NCI-H1436 treated with DMSO at 0.1 percent for 48 hours (cell line): ENCODE measurements at regions not wholly inside any gene's neighbourhood (a gene's known extent, or its start where the extent isn't known, plus 50 kb on each side); places are given as distances from the start of the nearest gene placed in this dataset.
"Not testable (repeated sequence)": the region's sequence is repeated elsewhere in the genome, so short reads cannot be mapped to it uniquely, and the experiment has no call there.

Source experiments
- DNase-seq: peaks from one replicate; lab custom pipeline; 2025; lab: John Stamatoyannopoulos, UW

DNA sequence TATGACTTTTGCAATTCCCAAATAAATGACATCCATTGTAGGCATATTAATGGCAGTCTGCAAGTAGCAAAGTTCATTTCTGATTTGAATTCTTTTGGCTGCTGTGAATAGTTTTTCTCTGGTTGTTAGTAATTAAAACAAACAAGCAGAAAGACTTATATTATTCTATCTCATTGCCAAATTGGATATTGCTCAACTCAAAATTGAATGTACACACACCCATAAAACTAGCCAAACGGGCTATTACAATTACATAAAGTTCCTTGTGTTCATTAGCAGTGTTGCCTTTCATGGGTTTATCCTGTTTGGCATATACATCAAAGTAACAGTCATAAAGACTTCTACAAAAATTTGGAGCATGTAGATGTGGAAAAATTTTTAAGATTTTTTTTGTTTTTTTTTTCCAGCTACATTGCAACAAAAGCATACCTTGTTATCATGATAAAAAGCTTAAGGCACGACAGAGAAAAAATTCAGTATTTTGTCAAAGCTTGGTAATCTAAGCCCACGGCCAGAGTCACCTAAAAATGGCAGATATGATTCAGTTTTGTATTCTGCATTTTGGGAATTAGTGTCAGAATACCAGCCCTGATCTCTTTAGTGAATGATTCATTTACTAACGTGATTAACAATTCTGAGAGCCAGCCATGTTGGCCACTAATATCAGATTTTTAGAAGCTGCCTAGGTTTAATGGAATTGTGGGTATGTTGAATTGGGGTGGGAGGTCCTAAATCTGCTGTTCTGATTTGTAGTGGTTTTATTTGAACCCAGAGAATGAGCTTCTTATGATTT is 108.4 kb downstream of the KLF5 start:
- DNase-seq = no peak

DNA sequence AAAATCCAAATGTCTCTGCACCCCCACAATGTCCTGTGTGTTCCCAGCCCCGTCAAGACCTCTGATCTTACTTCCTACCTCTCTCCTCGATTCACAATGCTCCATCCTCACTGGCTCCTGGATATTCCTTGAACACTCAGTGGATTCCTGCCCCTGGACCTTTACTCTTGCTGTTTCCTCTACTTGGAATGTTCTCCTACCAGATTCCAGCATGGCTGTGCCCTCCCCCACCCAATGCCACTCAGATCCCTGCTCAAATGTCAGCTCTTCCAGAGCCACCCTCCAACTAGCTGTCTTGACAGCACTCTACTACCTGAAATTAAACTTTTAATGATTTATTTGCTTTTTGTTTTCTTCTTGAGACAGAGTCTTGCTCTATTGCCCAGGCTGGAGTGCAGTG is 107.4 kb downstream of the KLF5 start:
- DNase-seq = no peak

DNA sequence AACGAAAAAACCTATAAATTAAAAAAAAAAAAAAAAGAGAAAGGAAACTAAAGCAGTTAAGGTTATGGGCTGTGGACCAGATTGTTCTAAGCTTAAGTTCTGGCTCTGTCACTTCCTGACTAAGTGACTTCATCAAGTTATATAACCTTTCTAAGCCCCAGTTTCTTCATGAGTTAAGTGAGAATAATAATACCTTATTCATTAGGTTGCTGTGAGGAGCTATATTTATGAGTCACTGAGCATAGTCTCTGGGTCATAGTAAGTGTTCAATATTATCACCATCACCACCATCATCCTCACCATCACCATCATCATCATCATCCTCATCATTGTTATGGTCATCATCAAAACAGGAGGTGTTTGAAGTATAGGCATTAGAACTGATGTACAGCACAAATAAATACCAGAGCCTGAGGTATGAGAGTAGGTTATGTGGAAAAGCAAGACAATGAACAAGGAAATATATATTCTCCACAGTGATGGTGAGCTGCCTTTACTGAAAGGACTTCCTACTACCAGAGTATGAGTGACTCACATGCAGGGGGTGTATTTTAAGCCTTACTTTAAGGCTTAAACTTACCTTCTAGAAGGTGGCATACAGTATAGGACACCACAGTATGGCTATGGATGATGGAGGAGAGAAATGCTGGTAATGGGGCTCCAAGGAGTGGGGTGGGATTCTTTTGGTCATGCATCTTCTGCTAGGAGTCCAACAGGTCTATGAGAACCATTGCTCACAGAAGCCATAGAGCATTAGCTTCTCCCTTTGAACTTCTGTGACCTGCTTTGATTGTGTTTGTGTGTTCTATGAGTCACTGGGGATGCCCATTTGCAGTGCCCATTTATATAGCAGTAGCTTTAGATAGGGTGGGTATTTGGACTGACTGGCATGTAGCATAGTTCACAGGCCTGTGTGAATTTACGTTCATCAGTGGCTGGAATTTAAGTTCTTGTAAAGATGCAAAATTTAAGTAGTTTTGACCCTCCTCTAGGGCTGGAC is 104.4 kb downstream of the KLF5 start:
- no peak for DNase-seq

DNA sequence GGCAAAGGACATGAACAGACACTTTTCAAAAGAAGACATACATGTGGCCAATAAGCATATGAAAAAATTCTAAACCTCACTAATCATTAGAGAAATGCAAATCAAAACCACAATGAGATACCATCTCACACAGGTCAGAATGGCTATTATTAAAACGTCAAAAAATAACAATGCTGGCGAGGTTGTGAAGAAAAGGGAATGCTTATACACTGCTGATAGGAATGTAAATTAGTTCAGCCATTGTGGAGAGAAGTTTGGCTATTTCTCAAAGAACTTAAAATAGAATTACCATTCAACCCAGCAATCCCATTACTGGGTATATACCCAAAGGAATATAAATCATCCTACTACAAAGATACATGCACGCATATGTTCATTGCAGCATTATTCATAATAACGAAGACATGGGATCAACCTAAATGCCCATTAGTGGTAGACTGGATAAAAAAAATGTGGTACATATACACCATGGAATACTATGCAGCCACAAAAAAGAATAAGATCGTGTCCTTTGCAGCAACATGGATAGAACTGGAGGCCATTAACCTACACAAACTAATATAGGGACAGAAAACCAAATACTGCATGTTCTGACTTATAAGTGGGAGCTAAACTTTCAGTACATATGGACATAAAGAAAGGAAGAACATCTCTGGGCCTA is 101.7 kb downstream of the KLF5 start:
- DNase-seq = not testable (repeated sequence)

DNA sequence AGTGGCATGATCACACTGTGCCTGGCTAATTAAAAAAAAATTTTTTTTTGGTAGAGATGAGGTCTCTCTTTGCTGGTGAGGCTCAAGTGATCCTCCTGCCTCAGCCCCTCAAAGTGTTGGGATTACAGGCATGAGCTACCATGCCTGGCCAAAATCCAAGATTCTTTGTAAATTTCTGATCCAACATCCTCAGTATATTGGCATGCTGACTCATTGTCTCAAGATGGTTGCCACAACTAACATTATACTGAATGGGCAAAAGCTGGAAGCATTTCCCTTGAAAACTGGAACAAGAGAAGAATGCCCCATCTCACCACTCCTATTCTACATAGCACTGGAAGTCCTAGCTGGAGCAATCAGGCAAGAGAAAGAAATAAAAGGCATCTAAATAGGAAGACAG is 100.0 kb downstream of the KLF5 start:
- DNase-seq = no peak

DNA sequence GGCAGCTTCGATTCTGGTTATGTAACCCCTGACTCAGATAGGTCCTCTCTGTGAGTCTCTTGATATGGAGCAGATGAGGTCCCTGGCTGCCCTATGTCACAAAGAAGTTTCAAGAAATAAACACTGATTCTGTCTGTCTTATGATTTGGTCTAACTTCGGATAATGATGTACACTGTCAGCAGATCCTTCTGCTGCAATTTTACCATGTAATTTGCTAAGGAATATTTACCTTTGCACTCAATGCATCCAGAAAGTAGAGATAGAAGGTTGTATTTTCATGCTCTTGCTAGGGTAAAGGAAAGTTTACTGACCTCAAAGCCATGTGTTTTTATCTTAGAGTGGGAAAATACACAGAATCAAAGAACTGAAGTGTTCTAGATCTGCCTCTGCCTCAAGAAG is 98.2 kb downstream of the KLF5 start:
- DNase-seq = no peak

DNA sequence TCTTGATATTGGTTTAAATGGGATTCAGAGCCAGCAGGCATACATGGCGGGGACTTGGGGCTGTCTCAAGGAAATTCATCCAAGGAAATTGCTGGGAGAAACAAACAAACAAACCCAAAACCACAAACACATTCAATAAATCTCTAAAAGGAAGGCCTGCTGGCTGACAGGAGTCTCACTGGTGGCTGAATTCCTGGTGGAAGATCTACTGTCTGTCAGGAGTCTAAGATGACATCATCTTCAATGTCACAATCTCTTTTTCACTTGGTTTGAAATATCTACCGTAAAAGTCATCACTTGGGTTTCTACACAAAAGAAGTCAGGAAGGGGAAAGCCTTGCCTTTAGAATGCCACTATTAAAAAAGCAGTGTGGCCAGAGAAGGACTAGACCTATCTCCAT is 87.9 kb downstream of the KLF5 start:
- DNase-seq = no peak

DNA sequence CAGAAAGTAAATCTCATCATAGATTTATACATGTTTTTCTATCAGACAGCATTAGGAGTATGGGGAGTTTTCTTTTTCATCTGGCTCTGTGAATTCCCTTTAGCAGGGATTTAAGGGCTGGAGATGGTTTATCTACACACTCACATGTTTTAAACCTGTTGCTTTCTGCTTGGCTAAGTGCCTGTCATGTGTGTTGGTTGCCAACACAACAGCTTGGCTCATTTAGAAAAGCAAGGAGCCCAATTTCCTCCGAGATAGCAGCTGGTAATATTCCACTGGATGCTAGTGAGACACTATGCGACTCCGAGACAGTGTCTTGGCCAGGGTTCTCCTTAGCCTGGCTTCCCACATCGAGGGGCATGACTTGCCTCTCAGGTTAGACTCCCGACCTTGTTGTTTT is 83.3 kb downstream of the KLF5 start:
- no peak for DNase-seq

DNA sequence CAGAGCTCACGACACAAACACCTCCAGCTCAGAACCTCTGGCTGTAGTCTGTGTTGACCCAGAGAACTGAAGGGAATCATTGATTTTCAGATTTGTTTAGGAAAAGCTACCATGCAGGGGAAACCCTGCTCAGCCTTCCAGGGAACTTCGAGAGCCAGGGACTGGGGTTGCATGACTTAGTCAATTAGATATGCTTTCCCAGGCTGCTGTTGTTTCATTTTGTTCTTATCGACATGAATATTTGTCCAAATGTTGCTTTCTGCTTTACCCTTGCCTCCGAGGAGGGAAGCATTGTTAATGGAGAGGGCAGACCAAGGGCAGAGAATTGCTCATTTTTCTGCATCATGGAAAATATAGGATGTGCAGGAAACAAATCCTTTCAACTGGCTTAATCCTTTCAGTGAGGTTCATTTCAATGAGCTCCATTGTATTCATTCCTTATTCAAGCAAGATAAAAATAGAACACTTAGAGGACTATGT is 82.5 kb downstream of the KLF5 start:
- no peak for DNase-seq

DNA sequence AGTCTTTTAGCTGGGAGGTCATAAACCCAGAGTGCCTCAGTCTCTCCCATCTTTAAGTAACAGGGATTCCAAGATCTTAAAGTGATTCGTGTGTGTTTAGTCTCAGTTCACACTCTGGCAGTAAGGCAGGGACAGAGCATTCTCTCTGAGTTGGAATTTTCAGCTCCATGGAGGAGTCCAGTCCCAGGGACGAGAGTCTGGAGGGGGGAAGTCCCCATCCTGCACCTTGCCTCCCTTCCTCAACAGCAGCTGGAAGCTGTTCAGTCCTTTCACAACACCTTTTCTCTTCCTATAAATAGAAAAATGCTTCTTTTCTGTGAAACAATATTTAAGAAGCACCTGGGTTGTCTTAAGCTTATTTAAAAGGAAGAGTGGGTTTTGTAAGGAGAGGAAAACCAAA is 82.0 kb downstream of the KLF5 start:
- no peak for DNase-seq

DNA sequence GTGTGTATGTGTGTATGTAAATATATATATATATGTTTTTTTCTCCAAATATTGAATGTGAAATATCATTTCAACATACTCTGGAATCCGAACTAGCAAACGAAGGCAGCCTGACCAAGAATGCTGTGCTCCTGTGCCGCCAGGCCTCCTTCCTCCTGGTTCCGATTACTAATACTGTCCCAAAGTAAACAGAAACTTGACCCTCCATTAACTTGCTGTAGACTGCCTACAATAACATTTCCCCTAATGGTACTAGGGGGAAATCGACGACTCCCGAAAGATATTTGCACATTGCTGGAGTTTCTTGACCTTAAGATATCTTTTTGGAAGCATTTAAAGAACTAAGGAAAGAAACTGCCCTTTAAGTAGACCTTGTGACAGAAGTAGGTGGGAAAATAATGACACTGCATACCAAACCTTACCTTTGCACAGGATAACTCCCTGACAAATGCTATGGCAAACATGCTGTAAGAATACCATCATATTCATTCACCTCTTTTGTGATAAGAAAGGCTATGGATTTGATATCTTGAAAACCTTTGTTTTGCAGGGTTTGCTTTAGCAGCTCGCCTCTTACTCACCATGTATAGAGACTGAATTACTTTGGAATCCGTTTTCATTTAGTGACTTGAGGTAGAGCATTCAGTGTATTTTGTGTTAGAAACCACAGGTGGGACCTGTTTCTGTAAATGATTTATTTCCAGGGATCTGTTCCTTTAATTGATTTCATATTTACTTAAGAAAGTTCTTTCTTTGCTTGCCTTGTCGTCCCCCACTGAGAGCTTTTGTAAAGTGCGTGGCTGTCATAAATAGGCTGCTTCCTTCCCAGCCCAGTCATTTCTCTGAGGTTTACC is 80.1 kb downstream of the KLF5 start:
- DNase-seq = no peak

DNA sequence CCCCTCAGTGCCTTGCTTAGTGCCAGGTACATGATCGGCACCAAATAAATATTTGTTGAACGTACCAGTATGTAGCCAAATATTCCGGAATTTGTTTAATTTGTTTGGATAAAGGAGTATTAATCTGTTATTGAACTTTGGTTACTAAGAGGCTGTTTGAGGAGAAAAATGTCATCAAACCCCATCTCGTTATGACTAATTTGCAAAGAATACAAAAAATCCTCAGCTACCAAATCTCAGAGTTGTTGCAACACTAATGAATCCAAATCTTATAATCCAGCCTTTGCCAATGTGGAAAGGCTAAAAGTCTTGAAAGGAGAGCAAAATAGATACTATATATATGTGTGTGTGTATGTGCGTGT is 79.5 kb downstream of the KLF5 start:
- DNase-seq = no peak

DNA sequence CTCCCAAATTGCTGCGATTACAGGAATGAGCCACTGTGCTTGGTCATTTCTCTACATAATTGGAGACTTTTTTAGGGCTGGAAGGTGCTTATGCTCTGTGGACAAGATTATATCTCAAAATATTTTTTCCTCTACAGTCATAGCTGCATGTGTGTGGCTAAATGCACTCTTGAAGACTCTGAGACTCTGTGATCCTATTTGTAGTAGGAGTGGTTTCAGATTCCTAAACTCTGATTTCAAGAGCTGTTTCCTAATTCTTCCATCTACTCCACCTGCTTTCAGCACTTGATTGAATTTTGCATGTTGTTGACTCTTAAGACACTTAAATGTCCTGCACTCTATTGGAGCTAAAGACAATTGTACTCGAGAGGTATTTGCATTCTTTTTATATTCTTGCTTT is 78.0 kb downstream of the KLF5 start:
- no peak for DNase-seq

DNA sequence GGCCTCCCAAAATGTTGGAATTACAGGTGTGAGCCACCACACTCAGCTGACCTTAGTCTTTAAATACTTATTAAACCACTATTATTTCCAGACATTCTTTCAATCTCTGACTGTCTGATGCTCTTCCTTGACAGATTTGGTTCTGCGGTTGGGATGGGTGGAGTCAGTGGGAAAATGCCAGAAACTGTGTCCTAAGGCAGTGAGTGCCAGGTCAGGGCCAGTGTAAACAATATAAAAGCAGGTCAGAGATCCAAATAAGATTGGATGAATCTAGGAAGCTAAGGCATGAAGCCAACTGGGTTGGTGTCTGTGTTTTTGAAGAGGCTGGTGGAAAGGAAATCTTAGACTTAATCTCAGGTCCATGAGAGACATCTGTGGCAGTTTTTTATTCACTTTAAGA is 74.7 kb downstream of the KLF5 start:
- no peak for DNase-seq

DNA sequence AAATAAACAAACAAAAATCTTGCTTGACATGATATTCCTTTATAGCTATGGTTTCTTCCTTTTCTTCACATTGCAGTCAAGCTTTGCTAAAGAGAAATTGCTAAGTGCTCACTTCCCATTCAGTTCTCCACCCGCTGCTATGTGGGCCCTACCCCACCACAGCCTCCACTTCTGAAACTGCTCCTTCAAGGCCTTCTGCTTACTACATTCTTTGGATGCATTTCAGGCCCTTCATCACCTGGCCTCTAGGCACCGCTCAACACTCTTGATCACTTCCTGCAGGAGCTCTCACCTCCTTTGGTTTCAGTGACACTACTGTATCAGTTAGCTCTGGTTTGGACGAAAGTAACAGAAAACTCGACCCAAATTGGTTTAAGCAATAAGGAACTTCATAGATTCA is 72.4 kb downstream of the KLF5 start:
- no peak for DNase-seq

DNA sequence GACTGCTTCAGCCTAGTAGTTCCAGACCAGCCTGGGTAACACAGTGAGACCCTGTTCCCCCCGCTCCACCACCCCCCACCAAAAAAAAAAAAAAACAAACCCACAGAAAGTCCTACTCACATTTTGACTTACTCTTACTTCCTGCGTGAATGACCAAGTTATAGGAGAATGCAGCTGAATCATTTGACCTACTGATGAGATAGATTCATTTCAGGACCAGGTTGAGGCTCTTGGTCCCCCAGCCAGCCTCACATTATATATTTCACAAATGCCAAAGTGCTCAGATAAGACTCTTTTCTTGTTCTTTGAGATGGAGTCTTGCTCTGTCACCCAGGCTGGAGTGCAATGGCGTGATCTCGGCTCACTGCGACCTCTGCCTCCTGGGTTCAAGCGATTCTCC is 70.2 kb downstream of the KLF5 start:
- no peak for DNase-seq
